ENCODE measurements at regions not wholly inside any gene's neighbourhood (a gene's known extent, or its start where the extent isn't known, plus 50 kb on each side); places are given as distances from the start of the nearest gene placed in this dataset.
"Not testable (repeated sequence)": the region's sequence is repeated elsewhere in the genome, so short reads cannot be mapped to it uniquely, and the experiment has no call there.

- no peak for TF ChIP-seq CTCF (IDR thresholded peaks at IDR 0.05; ENCODE audit: control insufficient read depth, extremely low read depth, insufficient read depth)
- H3K4me3 ChIP-seq (ENCODE audit: low read depth, low read length): no peak overlapping the region
- no peak for DNase-seq (ENCODE audit: low read depth)
Observed at GRCh38 chr5:53779541-53779981, 219.1 kb downstream of the NDUFS4 start.

DNA sequence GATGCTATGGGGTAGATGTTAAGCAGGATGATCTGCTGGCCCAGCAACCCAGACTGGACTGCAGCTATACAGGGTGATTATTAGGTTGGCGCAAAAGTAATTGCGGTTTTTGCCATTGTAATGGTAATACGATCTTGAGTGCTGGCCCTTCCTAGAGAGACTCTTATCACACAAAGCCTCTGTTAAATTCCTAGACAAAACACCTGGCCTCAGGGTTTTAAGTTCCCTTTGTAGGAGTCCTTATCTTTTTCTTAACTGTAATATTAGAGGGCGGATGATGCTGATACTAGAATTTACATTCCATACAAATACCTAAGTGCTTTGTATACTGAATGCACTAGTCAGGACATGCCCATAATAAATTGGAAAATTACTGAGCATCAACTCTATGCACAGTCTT lies 222.2 kb downstream of the NDUFS4 start:
- no peak for TF ChIP-seq CTCF (IDR thresholded peaks at IDR 0.05; ENCODE audit: control insufficient read depth, extremely low read depth, insufficient read depth)
- no peak for DNase-seq (ENCODE audit: low read depth)
- no peak overlapping the region for H3K4me3 ChIP-seq (ENCODE audit: low read depth, low read length)

DNA sequence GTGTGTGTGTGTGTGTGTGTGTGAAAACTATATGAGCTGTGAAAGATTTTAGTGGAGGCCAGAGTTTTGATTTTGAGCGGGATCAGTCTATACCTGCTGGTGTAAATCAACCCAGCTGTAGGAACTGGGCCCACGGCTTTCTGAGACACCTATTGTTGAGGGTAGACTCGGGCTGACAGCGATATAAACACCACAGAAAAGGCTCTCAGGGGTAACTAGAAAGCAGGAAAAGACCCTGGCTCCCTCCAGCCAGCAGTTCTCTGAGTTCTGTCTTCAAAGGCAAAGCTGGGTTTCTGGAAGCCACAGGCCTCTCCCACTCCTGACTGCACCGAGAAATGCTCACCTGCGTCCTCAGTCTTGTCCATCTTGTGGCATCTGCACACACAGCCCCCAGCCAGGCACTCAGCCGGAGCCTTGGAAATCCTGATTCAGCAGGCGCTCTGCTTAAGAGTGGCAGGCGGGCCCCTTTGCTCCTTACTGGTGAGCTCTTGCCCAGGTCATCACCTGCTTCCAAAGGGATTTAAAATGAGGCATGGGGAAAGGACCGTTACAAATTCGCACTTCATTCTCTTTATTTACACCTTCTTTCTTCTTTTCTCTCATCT lies 223.3 kb downstream of the NDUFS4 start:
- no peak for TF ChIP-seq CTCF (IDR thresholded peaks at IDR 0.05; ENCODE audit: control insufficient read depth, extremely low read depth, insufficient read depth)
- no peak overlapping the region for H3K4me3 ChIP-seq (ENCODE audit: low read depth, low read length)
- DNase-seq (ENCODE audit: low read depth): no peak

- no peak for TF ChIP-seq CTCF (IDR thresholded peaks at IDR 0.05; ENCODE audit: control insufficient read depth, extremely low read depth, insufficient read depth)
- DNase-seq (ENCODE audit: low read depth): no peak
- no peak overlapping the region for H3K4me3 ChIP-seq (ENCODE audit: low read depth, low read length)
Observed at GRCh38 chr5:53784596-53784995, 224.2 kb downstream of the NDUFS4 start.

DNA sequence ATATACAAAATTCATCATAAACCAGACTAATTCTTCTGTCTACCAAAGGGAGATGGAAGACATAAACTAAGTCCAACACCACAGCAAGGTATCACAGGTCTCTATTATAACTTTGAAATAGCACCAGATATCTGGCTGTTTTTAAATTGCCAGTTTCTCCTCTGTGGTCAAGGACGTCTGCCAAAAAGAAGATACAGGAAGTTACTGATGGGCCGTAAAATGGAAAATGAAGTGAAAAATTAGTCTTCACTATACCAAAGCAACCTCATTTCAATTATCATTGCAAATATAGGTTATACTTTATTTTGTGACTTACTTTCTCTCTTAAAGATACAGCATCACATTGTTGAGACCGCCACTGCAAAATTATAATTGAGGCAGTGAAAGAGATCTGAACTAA lies 225.5 kb downstream of the NDUFS4 start:
- H3K4me3 ChIP-seq (ENCODE audit: low read depth, low read length): no peak overlapping the region
- DNase-seq (ENCODE audit: low read depth): no peak
- no peak for TF ChIP-seq CTCF (IDR thresholded peaks at IDR 0.05; ENCODE audit: control insufficient read depth, extremely low read depth, insufficient read depth)

GRCh38 chr5:53790026-53790425 lies 229.6 kb downstream of the NDUFS4 start:
- no peak for TF ChIP-seq CTCF (IDR thresholded peaks at IDR 0.05; ENCODE audit: control insufficient read depth, extremely low read depth, insufficient read depth)
- no peak for DNase-seq (ENCODE audit: low read depth)
- no peak overlapping the region for H3K4me3 ChIP-seq (ENCODE audit: low read depth, low read length)

- H3K4me3 ChIP-seq (ENCODE audit: low read depth, low read length): no peak overlapping the region
- no peak for TF ChIP-seq CTCF (IDR thresholded peaks at IDR 0.05; ENCODE audit: control insufficient read depth, extremely low read depth, insufficient read depth)
- no peak for DNase-seq (ENCODE audit: low read depth)
Observed at GRCh38 chr5:53792338-53792737, 231.9 kb downstream of the NDUFS4 start.

DNA sequence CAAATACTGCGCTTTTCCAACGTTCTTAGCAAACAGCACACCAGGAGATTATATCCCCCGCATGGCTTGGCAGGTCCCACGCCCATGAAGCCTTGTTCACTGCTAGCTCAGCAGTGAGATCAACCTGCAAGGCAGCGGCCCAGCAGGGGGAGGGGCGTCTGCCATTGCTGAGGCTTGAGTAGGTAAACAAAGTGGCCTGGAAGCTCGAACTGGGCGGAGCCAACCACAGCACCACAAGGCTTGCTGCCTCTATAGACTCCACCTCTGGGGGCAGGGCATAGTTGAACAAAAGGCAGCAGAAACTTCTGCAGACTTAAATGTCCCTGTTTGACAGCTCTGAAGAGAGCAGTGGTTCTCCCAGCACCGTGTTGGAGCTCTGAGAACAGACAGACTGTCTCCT lies 239.2 kb downstream of the NDUFS4 start:
- not testable (repeated sequence) for H3K4me3 ChIP-seq (ENCODE audit: low read depth, low read length)

DNA sequence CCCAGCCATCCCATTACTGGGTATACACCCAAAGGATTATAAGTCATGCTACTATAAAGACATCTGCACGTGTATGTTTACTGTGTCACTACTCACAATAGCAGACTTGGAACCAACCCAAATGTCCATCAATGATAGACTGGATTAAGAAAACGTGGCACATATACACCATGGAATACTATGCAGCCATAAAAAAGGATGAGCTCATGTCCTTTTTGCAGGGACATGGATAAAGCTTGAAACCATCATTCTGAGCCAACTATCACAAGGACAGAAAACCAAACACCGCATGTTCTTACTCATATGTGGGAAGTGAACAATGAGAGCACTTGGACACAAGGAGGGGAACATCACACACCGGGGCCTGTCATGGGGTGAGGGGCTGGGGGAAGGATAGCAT lies 248.0 kb downstream of the NDUFS4 start:
- not testable (repeated sequence) for H3K4me3 ChIP-seq (ENCODE audit: low read depth, low read length); DNase-seq (ENCODE audit: low read depth)

More for the DNA sequence above, 239.2 kb downstream of the NDUFS4 start:
- DNase-seq (ENCODE audit: low read depth): not testable (repeated sequence)

All from LNCaP clone FGC (cell line).